Body of pancreas (tissue), 4 donors: ENCODE measurements at regions not wholly inside any gene's neighbourhood (a gene's known extent, or its start where the extent isn't known, plus 50 kb on each side); places are given as distances from the start of the nearest gene placed in this dataset.

ENCODE experiments used
- POLR2A ChIP-seq, 3 donors: fragments of 450-650 bp; IDR thresholded peaks; one replicate each; pipeline ENCODE4 v1.6.1; 2016; ENCODE audit warnings: antibody characterized with exemption in 3 of 3, mild to moderate bottlenecking in 2 of 3
- TF ChIP-seq, protein P1 (sequence below), 7 experiments: fragments of 450-650 bp in 4 of 7; fragments of 200-600 bp in 3 of 7; sonication (generic) in 3 of 7; IDR thresholded peaks; one replicate each; pipeline ENCODE4 v1.5.1; 2016 to 2019; ENCODE audit warnings: antibody characterized with exemption in 7 of 7

DNA sequence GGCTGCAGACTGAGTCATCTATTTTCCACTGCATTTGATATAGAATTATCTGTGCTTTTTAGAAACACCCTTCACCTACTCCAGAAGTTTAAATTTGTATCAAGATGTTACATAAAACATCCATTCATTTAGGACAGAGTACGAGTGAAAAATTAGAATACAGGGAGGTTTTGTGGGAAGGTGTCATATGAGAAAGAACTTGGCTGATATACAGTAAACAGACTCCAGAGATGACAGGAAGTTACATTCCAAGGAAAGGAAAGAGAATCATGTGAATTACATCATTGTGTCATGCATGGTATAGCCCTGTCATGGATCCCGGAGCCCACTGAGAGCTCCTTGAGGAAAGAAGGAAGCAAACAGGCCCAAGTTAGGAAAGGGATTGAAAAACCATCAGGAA, 341.5 kb upstream of the PKDCC start:
- TF ChIP-seq, protein P1, sequence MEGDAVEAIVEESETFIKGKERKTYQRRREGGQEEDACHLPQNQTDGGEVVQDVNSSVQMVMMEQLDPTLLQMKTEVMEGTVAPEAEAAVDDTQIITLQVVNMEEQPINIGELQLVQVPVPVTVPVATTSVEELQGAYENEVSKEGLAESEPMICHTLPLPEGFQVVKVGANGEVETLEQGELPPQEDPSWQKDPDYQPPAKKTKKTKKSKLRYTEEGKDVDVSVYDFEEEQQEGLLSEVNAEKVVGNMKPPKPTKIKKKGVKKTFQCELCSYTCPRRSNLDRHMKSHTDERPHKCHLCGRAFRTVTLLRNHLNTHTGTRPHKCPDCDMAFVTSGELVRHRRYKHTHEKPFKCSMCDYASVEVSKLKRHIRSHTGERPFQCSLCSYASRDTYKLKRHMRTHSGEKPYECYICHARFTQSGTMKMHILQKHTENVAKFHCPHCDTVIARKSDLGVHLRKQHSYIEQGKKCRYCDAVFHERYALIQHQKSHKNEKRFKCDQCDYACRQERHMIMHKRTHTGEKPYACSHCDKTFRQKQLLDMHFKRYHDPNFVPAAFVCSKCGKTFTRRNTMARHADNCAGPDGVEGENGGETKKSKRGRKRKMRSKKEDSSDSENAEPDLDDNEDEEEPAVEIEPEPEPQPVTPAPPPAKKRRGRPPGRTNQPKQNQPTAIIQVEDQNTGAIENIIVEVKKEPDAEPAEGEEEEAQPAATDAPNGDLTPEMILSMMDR (IDR thresholded peaks at IDR 0.05), result no peak
- no peak for TF ChIP-seq POLR2A (IDR thresholded peaks at IDR 0.05)
